GM18951 (cell line): ENCODE measurements at regions not wholly inside any gene's neighbourhood (a gene's known extent, or its start where the extent isn't known, plus 50 kb on each side); places are given as distances from the start of the nearest gene placed in this dataset.
"Not testable (repeated sequence)": the region's sequence is repeated elsewhere in the genome, so short reads cannot be mapped to it uniquely, and the experiment has no call there.

Experiments
- POLR2A ChIP-seq: IDR thresholded peaks from 4 replicates; pipeline ENCODE4 v1.6.1; 2011; ENCODE audit warnings: mild to moderate bottlenecking; ENCODE audit not compliant: insufficient read length, insufficient read depth; ENCODE audit errors: extremely low read depth
- in situ Hi-C: fragments of 300-500 bp; cut with MboI; formaldehyde crosslinking; loops from one replicate; pipeline ENCODE4 v1.12.0; 2022; ENCODE audit warnings: low sequenced_read_pairs, mixed read lengths, inconsistent platforms; ENCODE audit not compliant: unreplicated experiment

DNA sequence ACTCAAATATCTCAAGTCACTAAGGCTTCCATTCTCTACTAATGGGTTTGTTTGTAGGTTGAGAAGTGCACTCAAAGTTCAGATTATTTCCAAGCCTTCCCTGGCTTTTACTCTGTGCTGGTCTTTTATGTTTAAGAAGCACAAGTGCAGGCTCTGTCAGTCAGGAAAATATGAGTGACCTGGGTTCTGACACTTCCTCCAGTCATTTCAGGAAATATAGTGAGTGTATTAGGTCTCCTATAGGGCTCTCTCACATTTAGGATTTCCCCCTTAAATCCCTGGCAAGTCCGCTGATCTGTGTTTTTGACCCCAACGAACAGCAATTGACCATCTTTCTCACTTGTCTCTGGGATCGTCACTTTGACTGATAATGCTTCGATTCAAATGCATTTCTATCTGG is 210.2 kb downstream of the ARPP21 start:
- TF ChIP-seq POLR2A: no peak
- in situ Hi-C loops: no loop called here

DNA sequence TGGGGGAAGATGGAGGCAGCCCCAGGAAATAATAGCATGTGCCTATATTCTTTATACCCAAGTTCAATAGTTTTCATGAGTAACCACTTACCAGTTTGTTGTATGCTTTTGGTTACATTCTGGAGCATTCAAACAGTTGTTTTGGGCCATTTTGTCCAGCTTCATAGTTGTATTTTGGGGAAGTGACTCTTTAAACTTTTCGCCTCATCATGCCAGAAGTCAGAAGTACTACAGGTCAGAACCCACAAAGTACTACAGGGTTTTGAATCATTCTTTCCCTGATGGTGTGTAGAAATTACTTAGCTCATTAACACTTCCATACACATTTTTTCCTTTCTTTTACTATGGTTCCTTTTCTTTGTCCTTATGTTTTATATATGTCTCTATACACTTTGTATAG is 210.6 kb downstream of the ARPP21 start:
- TF ChIP-seq POLR2A: no peak
- in situ Hi-C loops: no loop called here

- no peak for TF ChIP-seq POLR2A
- in situ Hi-C loops: no loop called here
These were observed 217.7 kb downstream of the ARPP21 start for GRCh38 chr3:35857004-35857403.

DNA sequence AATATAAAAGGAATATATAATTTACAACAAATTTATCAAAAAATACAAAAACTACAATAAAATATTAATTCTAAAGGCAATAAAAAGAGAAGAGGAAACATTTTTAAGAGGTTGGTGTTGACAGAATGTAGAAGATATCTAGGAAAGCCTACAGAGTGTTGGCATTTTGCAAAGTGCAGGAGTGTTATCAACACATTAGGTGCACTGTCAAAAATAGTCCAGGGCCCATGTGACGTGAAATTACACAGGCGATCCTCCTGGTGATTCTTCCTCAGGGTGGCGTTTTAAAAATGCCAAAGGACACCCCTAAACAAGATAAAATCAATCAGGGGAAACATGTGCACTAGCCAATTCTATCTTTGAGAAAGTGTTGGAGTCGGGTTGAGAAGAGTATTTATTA is 222.7 kb downstream of the ARPP21 start:
- in situ Hi-C loops: no loop called here
- no peak for TF ChIP-seq POLR2A

- TF ChIP-seq POLR2A: no peak
- in situ Hi-C loops: no loop called here
These were observed 225.5 kb downstream of the ARPP21 start for GRCh38 chr3:35864871-35865270.

GRCh38 chr3:35867791-35868190 is 228.5 kb downstream of the ARPP21 start:
- TF ChIP-seq POLR2A: no peak
- in situ Hi-C loops: no loop called here

DNA sequence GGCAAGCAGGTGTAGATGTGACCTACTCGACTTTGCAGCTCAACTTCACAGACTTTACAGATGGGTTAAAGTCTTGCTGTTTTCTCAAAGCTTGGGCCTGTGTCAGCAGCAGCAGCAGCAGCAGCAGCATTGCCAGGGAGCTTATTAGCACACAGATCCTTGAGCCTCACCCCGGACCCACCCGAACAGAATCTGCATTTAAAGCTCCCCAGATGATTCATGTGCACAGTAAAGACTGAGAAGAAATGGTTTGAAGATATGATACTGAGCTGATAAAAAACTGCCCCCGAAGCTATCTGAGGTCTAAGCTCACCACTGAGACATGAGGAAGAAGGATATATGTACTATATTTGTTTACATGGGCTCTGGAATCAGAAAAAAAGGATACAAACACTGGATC is 231.7 kb downstream of the ARPP21 start:
- in situ Hi-C loops: no loop called here
- no peak for TF ChIP-seq POLR2A

- no peak for TF ChIP-seq POLR2A
- in situ Hi-C loops: no loop called here
These were observed 244.6 kb downstream of the ARPP21 start for GRCh38 chr3:35883929-35884328.

- in situ Hi-C loops: no loop called here
- no peak for TF ChIP-seq POLR2A
These were observed 255.4 kb downstream of the ARPP21 start for GRCh38 chr3:35894735-35895134.

DNA sequence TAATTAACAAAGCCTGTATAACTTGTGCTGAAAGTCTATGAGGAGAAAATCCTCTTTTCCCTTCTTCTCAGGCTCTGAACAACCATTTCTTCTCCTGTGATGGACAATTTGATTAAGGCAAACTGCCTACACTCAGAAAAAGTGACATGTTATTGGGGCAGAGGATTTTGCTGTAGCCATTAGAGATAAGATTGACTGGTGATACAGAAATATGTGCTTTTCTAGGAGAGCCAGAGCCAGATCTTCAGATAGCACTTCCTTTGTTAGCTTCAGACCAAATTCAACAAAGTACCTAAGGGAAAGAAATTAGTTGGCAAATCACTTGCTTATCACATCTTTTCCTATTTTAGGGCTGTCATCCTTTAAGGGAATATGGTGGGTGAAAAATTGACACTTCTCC is 259.9 kb downstream of the ARPP21 start:
- in situ Hi-C loops: no loop called here
- no peak for TF ChIP-seq POLR2A

GRCh38 chr3:35900079-35900478 is 260.8 kb downstream of the ARPP21 start:
- in situ Hi-C loops: no loop called here
- no peak for TF ChIP-seq POLR2A

DNA sequence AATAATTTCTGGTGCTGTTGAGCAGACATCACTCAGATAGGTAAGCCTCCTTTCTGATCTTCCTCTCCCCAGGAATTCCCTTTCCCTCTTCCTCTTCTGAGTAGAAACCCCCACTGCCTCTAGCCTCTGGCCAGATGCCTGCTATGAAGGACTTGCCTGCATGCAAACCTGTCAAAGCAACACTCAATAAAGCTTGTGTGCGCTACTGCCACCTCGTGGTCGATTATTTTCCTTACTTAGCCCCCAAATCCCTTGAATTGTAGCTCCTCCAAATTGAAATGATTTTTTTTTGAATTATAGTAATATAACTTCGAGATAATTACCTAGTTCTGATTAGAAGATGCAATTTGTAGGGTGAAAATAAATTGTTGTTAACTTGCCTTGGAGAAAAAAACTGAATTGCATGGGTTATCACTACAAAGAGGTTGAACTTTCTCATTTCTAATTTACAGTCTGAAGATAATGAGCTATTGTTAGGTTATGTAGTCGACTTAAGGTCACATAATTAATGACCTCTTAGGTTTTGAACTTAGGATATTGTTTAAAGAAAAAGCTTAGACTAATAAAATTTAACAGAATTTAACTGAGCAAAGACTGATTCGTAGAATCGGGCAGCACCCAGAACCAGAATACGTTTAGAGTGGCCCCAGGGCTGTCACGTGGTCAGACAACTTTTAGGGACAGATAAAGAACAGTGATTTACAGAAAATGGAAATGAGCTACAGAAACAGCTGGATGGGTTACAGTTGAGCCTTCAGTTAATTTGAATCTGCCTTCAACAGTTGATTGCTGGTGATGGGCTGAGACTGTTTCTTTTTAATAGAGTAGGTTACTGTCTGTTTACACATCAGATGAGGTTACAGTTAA is 269.3 kb downstream of the ARPP21 start:
- in situ Hi-C loops: no loop called here
- TF ChIP-seq POLR2A: no peak

DNA sequence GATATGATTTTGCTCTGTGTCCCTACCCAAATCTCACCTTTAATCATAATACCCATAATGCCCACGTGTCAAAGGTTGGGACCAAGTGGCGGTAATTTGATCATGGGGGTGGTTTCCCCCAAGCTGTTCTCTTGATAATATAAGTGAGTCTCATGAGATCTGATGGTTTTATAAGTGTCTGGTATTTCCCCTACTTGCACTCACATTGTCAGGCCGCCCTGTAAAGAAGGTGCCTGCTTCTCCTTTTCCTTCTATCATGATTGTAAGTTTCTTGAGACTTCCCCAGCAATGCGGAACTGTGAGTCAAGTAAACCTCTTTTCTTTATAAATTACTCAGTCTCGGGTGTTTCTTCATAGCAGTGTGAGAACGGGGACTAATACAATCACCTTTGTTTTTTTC is 279.8 kb downstream of the ARPP21 start:
- TF ChIP-seq POLR2A: no peak

DNA sequence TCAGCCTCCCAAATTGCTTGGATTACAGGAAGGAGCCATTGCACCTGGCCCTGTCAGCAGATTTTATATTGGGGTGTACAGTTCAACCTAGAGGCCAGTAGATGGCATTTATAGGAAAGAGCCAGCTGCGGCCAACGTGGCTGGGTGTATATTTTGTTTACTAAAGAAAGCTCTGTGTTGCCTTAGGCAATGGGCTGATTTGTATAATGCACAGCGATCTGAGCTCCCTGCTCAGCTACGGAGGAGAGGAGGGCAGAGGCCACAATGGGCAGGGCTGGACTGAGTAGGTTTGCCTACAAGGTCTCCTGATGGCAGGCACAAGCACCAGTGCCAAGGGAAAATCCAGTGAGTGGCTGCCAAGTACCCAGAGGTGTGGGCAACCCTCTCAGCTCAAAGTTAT is 282.4 kb downstream of the ARPP21 start:
- TF ChIP-seq POLR2A: no peak
- in situ Hi-C loops: no loop called here

More for the DNA sequence above, 279.8 kb downstream of the ARPP21 start:
- in situ Hi-C loops: no loop called here

GRCh38 chr3:35924070-35924469 is 284.7 kb downstream of the ARPP21 start:
- in situ Hi-C loops: not testable (repeated sequence)
